T47D (cell line): ENCODE measurements at regions not wholly inside any gene's neighbourhood (a gene's known extent, or its start where the extent isn't known, plus 50 kb on each side); places are given as distances from the start of the nearest gene placed in this dataset.

Source experiments
- DNase-seq, 2 experiments: peaks; one replicate each; pipeline versions ENCODE4 v3.0.0 to v3.0.0-alpha.2; 2011 to 2012; ENCODE audit warnings: low read depth in 1 of 2, low spot score in 1 of 2
- JUND ChIP-seq: IDR thresholded peaks from 2 replicates; pipeline ENCODE4 v1.6.1; 2012; ENCODE audit warnings: low read depth
- in situ Hi-C: cut with HindIII; loops from 2 replicates; pipeline ENCODE4 v1.10.0; 2016; ENCODE audit warnings: low sequenced_read_pairs, low pct_unique_long_range_greater_than_20kb

DNA sequence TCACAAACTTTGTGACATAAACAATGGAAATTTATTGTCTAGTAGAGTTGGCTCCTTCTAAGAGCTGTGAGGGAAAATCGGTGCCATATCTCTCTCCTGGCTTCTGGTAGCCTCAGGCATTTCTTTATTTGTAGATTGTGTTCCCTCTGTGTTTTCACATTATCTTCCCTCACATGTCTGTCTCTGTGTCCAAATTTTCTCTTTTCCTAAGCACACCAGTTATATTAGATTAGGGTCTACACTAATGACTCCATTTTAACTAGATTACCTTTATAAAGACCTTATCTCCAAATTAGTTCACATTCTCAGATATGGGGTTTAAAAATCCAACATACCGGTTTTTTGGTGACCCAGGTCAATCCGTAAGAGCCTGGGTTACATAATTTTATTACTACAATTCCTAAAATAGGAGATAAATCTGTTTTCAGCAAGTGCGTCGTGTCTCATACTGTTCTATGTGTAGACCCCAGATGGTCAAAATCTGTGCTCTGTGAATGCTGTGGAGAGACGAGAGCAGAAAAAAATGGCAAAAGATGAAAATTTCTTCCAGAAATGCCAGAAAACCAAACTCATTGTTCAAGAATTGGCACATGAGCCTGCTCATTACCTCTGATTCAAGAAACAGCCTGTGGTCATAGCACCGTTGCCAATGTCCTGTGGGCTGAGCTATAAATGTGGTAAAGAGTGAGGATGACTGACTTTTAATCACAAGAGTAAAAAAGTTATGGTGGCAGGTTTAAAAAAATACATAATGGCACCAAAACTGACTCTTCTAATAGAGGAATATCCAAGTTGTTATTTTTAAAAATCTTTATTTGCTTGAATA lies 574.7 kb downstream of the PCDH7 start:
- TF ChIP-seq JUND, result no peak

DNA sequence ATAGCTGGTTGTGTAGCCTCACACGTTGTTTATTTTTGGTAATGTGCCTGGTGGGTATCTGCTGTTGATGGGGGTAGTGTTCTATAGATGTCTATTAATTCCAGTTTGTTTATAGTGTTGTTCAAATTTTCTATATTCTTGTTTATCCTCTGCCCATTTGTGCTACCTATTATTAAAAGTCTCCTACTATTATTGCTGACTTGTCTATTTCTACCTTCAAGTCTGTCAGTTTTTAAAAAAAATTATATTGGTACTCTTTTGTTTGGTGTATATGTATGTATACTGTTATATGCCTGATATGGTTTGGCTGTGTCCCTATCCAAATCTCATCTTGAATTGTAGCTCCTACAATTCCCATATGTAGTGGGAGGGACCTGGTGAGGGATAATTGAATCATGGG lies 578.6 kb downstream of the PCDH7 start:
- in situ Hi-C loops, result no loop called here
- DNase-seq, result no peak
- no peak for TF ChIP-seq JUND

More for the DNA sequence above, 574.7 kb downstream of the PCDH7 start:
- in situ Hi-C loops, result no loop called here
- DNase-seq, result no peak

DNA sequence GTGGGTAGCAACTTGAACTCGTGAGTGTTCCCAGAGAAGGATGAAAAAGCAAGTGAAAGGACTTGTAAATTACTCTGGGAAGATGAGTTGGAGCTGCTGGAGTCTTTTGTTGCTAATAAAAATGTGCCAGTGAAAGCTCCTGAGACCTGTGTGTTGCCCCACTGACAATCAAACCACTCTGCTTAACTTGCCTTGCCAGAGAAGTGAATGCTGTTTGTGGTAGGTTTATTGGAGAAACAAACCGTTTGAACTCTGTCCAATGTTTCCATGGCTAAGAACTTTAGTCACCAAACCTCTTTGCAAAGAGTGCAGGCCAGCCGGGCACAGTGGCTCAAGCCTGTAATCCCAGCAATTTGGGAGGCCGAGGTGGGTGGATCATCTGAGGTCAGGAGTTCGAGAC lies 586.9 kb downstream of the PCDH7 start:
- in situ Hi-C loops, result no loop called here

DNA sequence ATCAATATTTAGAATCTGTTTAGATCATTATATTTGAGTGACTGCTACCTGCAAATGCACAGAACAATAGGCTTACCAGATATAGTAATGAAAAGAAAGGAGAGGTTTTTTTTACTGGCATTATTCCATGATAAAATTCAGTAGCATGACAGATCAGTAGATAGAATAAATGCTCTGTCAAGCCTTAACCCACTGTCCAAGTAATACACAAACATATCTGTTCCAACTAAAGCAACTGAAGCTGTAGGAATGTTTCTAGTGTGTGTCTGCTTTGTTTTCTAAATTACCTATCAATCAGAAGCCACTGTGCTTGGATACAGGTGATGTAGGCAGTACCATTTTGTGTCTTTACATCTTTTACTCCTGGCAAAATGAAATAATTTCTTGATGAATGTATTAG lies 604.6 kb downstream of the PCDH7 start:
- no peak for DNase-seq
- TF ChIP-seq JUND, result no peak
- in situ Hi-C loops, result no loop called here

More for the DNA sequence above, 586.9 kb downstream of the PCDH7 start:
- peak in 1 of 2 experiments; percentile 6 for DNase-seq
- no peak for TF ChIP-seq JUND

DNA sequence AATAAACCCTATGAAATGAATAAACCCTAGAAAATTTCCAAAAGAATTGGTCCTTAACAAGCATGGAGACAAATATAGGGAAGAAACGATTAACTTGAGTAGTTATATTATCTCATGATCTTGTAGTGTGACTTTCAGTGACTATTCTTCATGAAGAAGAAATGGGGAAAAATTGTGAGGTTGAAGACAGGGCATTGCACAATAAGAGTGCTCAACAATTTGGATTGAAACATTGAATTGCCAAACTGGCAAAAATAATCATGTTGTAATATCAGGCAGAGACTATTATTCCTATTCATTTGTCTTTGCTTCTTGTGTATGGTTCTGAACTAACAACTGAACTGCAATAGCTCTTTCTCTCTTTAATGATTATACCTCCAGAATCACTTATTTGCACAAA lies 605.1 kb downstream of the PCDH7 start:
- TF ChIP-seq JUND, result no peak
- no peak for DNase-seq
- in situ Hi-C loops, result no loop called here

DNA sequence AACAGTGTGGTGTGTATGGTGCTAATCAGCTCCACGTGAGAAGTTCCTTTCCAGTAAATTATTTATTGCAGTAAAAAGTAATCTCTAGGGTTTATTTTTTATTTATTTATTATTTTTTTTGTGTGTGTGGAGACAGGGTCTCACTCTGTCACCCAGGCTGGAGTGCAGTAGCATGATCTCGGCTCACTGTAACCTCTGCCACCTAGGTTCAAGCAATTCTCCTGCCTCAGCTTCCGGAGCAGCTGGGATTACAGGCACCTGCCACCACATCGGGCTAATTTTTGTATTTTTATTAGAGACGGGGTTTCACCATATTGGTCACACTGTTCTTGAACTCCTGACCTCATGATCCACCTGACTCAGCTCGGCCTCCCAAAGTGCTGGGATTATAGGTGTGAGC lies 606.9 kb downstream of the PCDH7 start:
- in situ Hi-C loops, result no loop called here
- no peak for DNase-seq
- TF ChIP-seq JUND, result no peak

DNA sequence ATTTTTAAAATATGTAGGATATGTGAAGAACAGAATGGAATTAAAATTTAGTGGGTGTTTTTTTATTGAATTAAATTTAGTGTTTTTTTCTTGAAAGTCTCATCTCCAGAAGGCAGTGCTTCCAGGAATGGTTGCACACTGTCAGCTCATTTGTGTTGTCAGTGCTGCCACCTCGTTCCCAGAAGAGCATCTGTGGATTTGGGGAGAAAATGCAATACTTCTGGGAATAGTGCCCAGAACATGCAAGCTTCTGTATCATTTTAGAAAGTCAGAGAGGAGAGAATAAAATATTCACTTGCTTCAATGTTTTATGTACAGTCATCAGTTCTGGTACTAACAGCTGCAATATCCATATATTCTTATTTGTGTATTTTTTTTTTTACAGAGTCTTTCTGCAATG lies 608.8 kb downstream of the PCDH7 start:
- TF ChIP-seq JUND, result no peak
- in situ Hi-C loops, result no loop called here
- no peak for DNase-seq

DNA sequence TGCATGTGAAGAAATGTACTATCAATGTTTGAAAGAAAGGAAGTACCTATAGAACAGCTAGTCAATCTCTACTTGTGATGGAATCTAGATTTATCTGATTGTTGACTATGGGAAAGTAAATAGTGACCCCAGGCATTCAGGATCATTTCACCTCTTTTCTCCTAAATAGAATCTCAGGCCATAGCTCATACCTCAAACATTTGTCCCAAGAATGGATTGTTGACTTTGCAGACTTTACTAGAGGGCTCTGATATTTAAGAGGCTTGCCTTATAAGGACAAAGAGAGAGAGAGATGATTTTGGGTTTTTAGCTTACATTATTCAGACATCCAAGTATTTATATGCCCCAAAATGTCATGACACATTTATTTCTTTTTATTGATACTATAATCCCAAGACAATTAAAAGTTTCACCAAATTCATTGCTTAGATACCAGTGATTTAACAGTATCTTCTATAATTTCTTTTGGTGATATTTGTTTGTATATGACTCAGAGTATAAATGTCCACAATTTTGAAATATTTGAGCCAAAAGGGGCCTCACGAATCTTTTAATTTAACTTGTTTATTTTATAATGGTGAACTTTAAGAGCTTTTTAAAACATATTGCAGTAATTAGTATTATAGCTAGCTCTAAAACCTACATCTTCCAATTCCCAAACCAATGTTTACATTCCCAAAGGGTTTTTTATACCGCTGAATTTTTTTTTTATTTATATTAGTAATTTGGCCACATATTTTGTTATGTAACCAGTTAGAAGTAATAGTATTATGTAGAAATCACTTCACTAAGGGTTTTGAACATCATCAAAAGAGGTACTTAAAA lies 614.1 kb downstream of the PCDH7 start:
- no peak for TF ChIP-seq JUND
- DNase-seq, result peak in 1 of 2 experiments; percentile 40
- in situ Hi-C loops, result no loop called here

DNA sequence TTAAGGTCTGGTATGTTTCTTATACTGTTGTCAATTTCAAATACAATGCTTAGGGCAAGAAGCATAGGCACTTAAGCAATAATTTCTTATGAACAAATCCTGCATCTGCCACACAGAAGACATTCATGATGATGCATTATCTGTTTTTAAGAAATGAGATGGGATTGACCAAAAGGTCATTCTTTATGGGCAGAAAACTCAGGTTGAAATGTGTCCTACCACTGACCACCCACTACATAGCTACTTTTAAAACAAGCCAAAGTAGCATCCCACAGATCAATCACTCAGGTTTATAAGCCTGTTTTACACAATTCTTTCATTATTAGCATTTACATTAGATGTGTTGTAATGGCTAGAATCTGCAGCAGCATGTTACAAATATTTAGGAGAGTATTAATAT lies 617.8 kb downstream of the PCDH7 start:
- TF ChIP-seq JUND, result no peak
- in situ Hi-C loops, result no loop called here

DNA sequence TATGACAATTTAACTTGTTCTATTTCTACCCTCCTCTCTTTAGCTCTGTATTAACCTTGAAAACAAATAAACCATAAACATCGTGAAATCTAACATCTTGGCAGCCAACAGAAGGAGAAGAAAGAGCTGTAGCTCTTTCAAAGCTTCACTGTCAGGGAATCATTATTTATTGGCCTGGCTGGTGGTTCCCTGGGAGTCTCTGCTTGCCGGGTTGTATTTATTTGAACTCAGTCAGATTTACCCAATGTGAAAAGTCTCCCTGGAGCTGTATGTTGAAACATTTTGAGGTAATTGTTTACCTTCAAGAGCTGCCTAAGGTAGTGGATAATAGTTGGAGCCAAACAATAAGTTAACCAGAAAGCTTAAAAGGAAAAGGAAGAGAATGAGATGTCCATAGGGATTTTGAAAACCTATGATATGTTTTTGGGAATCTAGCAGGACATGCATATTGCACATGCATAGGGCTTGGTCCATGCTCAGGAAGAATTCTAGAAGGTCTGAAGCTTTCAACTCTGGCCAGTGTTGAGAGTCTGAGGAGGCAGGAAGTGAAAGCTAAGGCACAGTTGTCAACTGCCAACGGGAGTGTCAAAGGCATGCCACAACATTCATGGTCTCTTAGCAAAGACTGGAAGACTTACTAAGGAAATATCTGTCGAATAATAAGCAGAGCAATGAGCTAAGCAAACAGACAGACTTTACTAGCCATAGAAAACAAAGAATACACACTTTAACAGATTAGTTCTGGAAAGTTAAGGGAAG lies 621.6 kb downstream of the PCDH7 start:
- no peak for TF ChIP-seq JUND
- in situ Hi-C loops, result no loop called here
- DNase-seq, result peak; percentile 4 to 84

More for the DNA sequence above, 617.8 kb downstream of the PCDH7 start:
- DNase-seq, result no peak

DNA sequence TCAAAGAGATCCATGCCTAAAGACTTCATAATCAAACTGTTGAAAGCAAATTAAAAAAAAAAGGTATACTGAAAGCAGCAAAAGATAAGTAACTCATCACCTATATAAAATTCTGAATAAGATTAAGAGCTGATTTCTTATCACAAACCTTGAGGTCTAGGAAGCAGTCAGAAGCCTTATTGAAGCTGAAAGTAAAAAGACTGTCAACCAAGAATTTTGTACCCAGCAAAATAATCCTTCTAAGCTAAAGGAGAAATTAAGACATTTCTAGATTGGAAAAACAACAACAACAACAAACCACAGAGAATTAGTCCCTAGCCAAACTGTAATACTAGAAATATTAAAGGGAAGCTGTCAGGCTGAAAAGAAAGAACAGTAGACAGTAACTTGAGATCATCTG lies 622.9 kb downstream of the PCDH7 start:
- no peak for DNase-seq
- in situ Hi-C loops, result no loop called here
- no peak for TF ChIP-seq JUND

DNA sequence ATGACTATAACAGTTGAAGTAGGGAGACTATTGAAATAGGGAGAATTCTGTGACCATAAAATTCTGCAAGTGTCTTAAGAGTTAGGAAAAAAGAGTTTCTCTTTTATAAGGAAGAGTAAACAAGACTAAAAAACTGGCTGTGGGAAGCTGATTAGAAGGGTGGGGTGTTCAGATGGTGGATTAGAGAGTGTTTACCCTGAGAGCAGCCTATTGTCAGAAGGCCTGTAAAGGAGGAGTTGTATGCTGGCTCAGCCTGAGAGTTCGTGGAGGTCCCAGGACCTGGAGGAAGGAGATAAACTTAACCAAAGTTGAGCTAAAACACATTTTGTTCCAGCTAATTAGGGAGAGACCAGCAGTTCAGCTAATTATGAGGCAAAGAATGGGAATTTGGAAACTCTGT lies 629.7 kb downstream of the PCDH7 start:
- TF ChIP-seq JUND, result no peak
- no peak for DNase-seq
- in situ Hi-C loops, result no loop called here
